Psoas muscle (tissue), 7 donors: ENCODE measurements at regions not wholly inside any gene's neighbourhood (a gene's known extent, or its start where the extent isn't known, plus 50 kb on each side); places are given as distances from the start of the nearest gene placed in this dataset.

Source experiments
- ATAC-seq, 4 donors: fragments of 200-7000 bp; cut with Tn5 transposase; one replicate each; pipeline ENCODE4 v1.9.1; 2020; ENCODE audit warnings: moderate library complexity in 3 of 4, mild to moderate bottlenecking in 2 of 4
- DNase-seq, 2 donors: peaks; one replicate each; pipeline ENCODE4 v3.0.0-alpha.2; 2020
- H3K27ac ChIP-seq: fragments of 200-600 bp; one replicate; pipeline ENCODE4 v1.8.0; 2022
- H3K27me3 ChIP-seq, 3 donors: fragments of 200-600 bp in 1 of 3; one replicate each; pipeline versions ENCODE4 v1.6.1 to v1.8.0; 2013 to 2022; ENCODE audit warnings: low read length in 2 of 3, mild to moderate bottlenecking in 2 of 3, moderate library complexity in 1 of 3; ENCODE audit not compliant: insufficient read depth in 3 of 3
- H3K36me3 ChIP-seq, 2 donors: fragments of 200-600 bp in 1 of 2; one replicate each; pipeline versions ENCODE4 v1.6.1 to v1.8.0; 2013 to 2022; ENCODE audit warnings: low read depth in 1 of 2, mild to moderate bottlenecking in 1 of 2, moderate library complexity in 1 of 2; ENCODE audit not compliant: insufficient read depth in 1 of 2
- H3K4me1 ChIP-seq: fragments of 200-600 bp; one replicate; pipeline ENCODE4 v1.8.0; 2022
- H3K4me3 ChIP-seq: fragments of 200-600 bp; one replicate; pipeline ENCODE4 v1.8.0; 2022; ENCODE audit warnings: mild to moderate bottlenecking
- H3K9me3 ChIP-seq: fragments of 200-600 bp; one replicate; pipeline ENCODE4 v1.8.0; 2022
- WGBS, 3 donors: extraction: QIAGEN DNeasy Blood & Tissue Kit; methylation state at CpG; one replicate each; pipeline versions ENCODE4 v1.1.6 to v1.1.7; 2013; 5-methylcytosine and 5-hydroxymethylcytosine counted together
- intact Hi-C, 2 donors: fragments of 100-400 bp; cut with DNase I; formaldehyde crosslinking; loops; one replicate each; pipeline versions ENCODE4 v1.11.0 to v1.14.2; 2022
- TF ChIP-seq, protein P1 (sequence below): fragments of 200-600 bp; IDR thresholded peaks from one replicate; pipeline ENCODE4 v1.8.0; 2022; ENCODE audit warnings: antibody characterized with exemption
- donor health status: healthy with polysubstance abuse.
- donor health status: DM: no; HTN: no; CAD: no; lungs with moderate emphysema.
- donor health status: Bipolar disorder and iron deficiency.
- donor health status: healthy.
- donor health status: DM: yes; HTN: yes; CAD: no.
- donor health status: DM: no; HTN: no; CAD: no.
- donor health status: DM: yes; HTN: yes; CAD: no.

GRCh38 chr15:59866642-59867041 lies 137.5 kb upstream of the FOXB1 start:
- 4 to 11% (median 6%) methylated on average over 4 of the region's 4 CpGs for WGBS, 3 donors
- TF ChIP-seq, protein P1, sequence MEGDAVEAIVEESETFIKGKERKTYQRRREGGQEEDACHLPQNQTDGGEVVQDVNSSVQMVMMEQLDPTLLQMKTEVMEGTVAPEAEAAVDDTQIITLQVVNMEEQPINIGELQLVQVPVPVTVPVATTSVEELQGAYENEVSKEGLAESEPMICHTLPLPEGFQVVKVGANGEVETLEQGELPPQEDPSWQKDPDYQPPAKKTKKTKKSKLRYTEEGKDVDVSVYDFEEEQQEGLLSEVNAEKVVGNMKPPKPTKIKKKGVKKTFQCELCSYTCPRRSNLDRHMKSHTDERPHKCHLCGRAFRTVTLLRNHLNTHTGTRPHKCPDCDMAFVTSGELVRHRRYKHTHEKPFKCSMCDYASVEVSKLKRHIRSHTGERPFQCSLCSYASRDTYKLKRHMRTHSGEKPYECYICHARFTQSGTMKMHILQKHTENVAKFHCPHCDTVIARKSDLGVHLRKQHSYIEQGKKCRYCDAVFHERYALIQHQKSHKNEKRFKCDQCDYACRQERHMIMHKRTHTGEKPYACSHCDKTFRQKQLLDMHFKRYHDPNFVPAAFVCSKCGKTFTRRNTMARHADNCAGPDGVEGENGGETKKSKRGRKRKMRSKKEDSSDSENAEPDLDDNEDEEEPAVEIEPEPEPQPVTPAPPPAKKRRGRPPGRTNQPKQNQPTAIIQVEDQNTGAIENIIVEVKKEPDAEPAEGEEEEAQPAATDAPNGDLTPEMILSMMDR, result no peak
- intact Hi-C loops, result no loop called here
- H3K27ac ChIP-seq, result no peak overlapping the region
- H3K4me1 ChIP-seq, result no peaks in the 10 kb centered on the region
- no peak overlapping the region for H3K4me3 ChIP-seq
- ATAC-seq, result no peak
- no peak for DNase-seq
- H3K27me3 ChIP-seq, result peaks cover 1 to 8% (median 3%) of the 10 kb centered on the region in 3 donors
- no peaks in the 10 kb centered on the region for H3K9me3 ChIP-seq
- no peaks in the 10 kb centered on the region for H3K36me3 ChIP-seq

DNA sequence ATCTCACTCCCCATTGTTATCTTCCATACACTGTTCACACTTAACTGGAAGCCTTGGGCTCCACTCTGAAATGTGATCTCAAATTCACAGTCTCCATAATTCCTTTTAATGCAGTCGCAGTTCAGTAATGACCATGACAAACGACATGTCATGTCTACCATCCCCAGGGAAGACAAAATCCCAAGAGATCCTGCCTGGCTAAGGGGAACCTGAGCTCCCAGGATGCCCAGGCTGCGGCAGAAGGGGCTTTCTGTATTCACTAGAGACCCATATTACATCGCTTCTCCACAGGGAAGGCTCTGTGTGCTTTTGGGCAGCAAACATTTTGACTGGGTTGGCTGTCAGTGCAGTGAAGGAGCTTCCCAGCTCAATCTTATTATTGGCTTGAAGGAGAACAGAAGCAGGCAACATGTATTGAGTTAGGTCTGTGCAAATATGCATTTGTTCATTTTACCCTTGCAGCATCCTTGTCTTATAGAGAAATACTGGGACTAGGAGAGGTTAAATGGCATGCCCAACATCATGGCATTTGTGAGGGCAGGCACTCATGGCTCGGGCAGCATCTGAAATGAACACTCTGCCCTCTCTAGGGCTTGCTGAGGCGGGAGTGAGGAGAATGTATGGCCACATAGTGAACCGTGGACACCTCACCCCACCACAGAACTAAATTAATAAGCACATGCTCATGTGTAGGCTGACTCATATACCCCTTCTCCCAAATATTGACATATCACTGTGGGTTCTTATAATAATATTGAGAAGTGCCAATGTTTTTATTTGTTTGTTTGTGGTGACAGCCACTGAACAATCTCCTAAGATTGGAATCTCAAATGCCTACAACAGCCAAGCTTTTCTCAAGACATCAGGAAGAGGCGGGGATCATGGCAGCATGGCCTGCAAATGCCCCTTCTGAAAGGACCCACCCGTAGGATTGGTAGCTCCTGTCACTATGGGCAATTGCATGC lies 141.6 kb upstream of the FOXB1 start:
- Histone ChIP-seq H3K27ac (no peak overlapping the region), H3K36me3 (no peaks in the 10 kb centered on the region), H3K4me3 (no peak overlapping the region), H3K4me1 (no peaks in the 10 kb centered on the region), H3K27me3 (peaks cover 0 to 5% (median 1%) of the 10 kb centered on the region in 3 donors), H3K9me3 (no peaks in the 10 kb centered on the region)
- ATAC-seq, result no peak
- intact Hi-C loops, result no loop called here
- 49 to 57% (median 54%) methylated on average over 9 of the region's 9 CpGs for WGBS, 3 donors
- DNase-seq, result no peak
- TF ChIP-seq, protein P1, result no peak

DNA sequence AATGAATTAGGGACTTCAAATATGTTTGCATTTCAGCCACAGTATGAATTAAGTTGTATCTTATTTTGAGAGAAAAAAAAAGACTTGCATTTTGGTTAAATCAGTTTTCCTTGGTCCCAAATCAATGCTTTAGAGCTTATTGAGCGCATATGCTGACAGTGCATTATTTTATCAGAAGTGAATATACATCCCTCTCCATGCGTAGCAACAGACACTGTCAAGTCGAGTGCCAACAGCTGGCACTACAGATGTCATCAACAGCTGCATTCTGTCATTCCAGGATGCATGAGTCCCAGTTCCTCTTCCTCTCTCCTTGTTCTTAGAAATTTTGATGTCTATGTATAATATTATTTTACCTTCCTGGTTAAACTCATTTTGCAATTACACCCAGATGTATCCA lies 156.1 kb upstream of the FOXB1 start:
- TF ChIP-seq, protein P1, result no peak
- WGBS, 3 donors, result 33 to 37% (median 34%) methylated on average over 3 of the region's 3 CpGs
- intact Hi-C loops, result no loop called here
- ATAC-seq (no peak), DNase-seq (no peak)
- H3K4me1 ChIP-seq, result no peaks in the 10 kb centered on the region
- no peak overlapping the region for H3K27ac ChIP-seq
- no peaks in the 10 kb centered on the region for H3K9me3 ChIP-seq
- H3K27me3 ChIP-seq, result peaks cover 0 to 14% (median 3%) of the 10 kb centered on the region in 3 donors
- H3K4me3 ChIP-seq, result no peak overlapping the region
- H3K36me3 ChIP-seq, result no peaks in the 10 kb centered on the region

DNA sequence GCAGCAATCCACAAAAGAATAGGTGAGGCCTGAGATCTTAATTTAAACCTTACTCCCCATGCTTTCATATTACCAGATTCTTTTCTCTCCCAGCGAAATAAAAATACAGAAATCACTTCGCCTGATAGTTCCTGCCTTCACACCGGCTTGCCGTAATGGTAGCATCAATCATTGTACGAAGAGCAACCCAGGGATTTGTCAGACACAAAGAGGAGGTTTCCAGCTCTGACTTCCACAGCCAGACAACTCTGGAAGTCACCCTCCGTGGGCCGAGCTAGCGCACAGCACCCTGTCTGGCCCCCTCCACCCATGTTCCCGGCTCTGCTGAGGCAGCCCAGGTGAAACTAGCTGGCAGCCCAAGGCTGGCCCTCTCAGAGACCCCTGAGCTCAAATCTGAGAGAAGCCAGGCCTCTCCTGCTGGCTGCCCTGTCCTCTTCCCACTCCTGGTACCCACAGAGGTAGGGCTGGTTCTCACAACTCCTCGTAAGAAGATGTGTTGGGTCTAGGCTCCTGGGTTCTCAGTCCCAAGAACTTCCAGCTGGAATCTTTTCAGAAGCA lies 156.9 kb upstream of the BNIP2 start:
- DNase-seq (no peak), ATAC-seq (no peak)
- Histone ChIP-seq H3K9me3 (no peaks in the 10 kb centered on the region), H3K4me1 (no peaks in the 10 kb centered on the region), H3K36me3 (no peaks in the 10 kb centered on the region), H3K4me3 (no peak overlapping the region), H3K27me3 (peaks cover 0 to 13% (median 3%) of the 10 kb centered on the region in 3 donors), H3K27ac (no peak overlapping the region)
- TF ChIP-seq, protein P1, result no peak
- intact Hi-C loops, result no loop called here
- WGBS, 3 donors, result 83 to 92% (median 89%) methylated on average over 10 of the region's 10 CpGs
